Stimulated activated CD4-positive, alpha-beta T cell treated with anti-CD3 and anti-CD28 coated beads, Interleukin-12 subunit alpha, Interleukin-12 subunit beta, amount 100 ng/mL, for 24 hours (primary cell): ENCODE measurements at regions not wholly inside any gene's neighbourhood (a gene's known extent, or its start where the extent isn't known, plus 50 kb on each side); places are given as distances from the start of the nearest gene placed in this dataset.

Experiments
- DNase-seq, 2 experiments: peaks; one replicate each; pipeline ENCODE4 v3.0.0-alpha.2; 2020; ENCODE audit warnings: low read depth in 2 of 2

- DNase-seq = peak; percentile 47 to 60
Measured at GRCh38 chr11:128039140-128040021, 548.0 kb downstream of the ETS1 start.

GRCh38 chr11:128036556-128037093, 550.7 kb downstream of the ETS1 start:
- DNase-seq = no peak

DNA sequence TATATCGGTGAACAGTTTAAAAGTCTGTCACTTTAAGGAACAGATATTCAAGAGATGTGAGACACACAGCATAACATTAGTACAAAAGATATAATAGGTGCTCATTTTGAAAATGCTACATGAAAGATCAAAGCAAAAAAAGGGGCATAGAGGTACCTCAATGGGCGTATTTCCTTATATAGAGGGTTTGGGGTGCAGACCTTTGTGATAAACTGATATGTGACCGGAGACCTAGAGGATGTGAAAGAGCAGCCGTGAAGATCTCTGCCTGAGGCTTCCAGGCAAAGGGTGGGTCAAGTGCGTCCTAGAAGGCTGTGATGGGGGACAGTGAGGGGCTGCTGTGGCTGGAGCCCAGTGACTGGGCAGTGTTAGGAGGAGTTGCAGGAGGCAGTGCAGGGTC, 551.4 kb downstream of the ETS1 start:
- no peak for DNase-seq

- DNase-seq = peak in 1 of 2 experiments; percentile 24
Measured at GRCh38 chr11:128031538-128032134, 555.7 kb downstream of the ETS1 start.

DNA sequence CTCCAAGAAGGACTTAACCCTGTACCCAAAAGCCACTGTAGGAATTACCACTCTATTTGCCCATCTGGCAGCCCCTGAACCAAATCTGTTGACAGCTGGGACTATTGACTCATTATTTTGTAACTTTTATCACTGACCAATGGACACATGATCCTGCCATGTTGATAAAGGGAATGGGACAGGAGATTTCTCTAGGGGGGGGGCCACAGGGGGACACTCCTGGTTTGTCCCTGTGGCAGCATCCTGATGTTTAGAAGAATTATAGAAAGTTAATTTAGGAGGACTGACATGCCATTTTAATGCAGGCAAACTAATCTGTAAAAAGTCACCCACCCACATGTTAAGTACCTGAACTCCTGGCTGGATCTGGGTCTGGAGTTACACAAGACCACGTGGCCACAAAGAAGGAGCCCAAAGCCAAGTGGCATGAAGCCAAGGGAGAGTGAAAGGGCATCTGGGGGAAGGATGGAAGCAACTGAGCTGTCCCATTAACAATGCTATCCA, 558.1 kb downstream of the ETS1 start:
- DNase-seq = no peak

DNA sequence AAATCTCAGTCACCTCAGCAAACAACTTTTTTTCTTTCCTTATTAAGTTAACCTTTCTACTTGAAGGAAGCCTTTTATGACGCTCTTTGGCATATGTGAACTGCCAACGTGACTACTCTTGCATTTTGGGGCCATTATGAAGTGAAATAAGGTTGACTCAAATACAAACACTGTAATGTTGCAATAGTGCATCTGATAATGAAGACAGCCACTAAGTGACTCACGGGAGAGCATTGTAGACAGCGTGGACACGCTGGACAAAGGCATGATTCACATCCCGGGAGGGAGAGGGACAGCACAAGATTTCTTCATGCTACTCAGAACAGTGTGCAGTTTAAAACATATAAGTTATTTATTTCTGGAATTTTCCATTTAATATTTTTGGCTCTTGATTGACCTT, 560.8 kb downstream of the ETS1 start:
- no peak for DNase-seq

DNA sequence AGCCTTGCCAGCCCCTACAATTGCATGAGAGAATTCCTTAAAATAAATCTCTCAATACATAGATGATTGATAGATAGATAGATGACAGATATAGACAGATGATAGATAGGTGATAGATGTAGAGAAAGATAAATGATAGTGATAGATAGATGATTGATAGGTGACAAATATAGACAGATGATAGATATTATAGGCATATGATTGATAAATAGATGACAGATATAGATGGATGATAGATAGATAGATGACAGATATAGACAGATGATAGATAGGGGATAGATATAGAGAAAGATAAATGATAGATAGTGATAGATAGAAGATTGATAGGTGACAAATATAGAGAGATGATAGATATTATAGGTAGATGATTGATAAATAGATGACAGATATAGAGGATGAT, 564.6 kb downstream of the ETS1 start:
- no peak for DNase-seq

- no peak for DNase-seq
Measured at GRCh38 chr11:128022007-128022368, 565.4 kb downstream of the ETS1 start.

DNA sequence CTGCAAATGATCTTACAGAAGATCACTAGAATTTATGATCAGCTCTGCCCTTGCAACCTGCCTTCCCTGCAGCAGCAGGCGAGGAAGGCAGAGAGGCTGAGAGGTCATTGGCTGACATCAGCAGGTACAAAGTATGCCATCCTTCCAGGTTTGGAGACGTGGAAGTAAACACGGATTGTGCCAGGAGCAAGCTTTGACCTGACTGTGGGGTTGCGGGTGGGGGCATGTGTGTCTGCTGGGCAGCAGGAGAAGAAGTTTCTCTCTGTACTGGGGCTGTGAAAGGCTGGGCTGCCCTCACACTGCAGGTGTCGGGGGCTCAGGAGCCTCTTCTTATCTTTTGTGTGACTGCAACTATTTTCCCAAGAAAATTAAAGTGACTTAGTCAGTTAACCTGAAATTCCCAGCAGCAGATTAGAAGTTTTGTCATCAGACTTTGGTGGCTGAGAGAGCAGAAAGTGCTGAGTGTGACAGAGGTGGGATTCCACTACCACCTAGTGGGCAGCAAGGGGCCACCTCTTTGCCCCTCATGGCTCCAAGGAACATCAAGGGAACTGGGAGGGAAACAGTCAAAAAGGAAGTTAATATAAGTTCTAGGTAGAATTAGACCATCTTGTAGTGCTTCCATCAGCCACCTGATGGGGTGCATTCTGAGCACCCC, 565.9 kb downstream of the ETS1 start:
- no peak for DNase-seq

- no peak for DNase-seq
Measured at GRCh38 chr11:128018692-128019091, 568.7 kb downstream of the ETS1 start.

GRCh38 chr11:128005562-128005961, 581.8 kb downstream of the ETS1 start:
- DNase-seq = no peak

DNA sequence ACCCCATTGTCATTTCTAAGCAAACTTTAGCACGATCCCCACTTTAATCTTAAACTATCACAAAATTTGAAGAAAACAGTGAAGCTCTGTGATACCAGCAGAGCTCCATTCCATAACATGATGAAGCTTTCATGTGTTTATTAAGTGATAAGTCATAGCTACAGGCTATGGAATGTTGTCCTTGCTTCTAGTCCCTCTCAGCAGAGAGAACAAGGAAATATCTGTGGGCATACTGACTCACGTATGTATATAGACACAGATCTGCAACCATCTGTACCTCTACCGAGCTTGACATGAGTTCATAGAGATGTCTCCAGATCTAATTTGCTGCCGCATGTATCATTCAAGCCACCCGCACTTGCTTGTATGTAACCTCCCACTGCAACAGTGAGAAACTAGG, 588.9 kb downstream of the ETS1 start:
- no peak for DNase-seq

DNA sequence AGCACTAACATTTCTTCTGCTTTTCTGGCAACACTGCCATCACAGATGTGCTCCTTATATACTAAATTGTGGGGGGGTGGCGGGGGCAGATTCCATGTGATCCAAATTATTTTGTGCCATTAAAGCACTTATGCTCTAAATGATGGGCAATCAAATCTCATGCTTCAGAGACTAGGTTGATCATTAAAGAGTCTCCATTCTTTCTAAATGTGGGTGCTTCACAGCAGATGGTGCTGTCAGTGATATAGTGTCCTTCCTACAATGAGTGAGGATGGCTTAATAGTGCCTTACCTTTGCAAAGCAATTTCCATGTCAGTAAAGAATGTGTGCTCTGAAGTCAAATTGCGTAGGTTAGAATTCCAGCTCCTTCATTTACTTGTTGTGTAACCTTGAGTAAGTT, 589.8 kb downstream of the ETS1 start:
- no peak for DNase-seq

- DNase-seq = no peak
Measured at GRCh38 chr11:127996825-127997224, 590.5 kb downstream of the ETS1 start.

GRCh38 chr11:127995921-127996320, 591.4 kb downstream of the ETS1 start:
- DNase-seq = no peak

DNA sequence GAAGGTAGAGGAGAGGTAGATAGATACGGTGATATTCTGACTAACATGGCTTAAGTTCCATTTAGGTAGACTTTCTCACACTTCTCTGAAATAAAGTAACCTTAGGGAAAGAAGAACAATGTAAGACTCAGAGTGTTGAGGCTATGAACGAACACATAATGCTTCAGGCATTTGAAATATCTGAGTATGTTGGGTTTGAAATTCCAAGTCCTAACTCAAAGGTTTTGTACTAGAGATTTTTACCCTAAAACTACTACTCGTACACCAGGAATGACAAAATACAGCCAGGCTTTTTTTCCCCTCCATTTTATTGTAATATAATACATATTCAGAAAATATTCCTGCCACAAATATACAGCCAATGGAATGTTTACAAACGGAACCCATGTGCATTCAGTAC, 592.6 kb downstream of the ETS1 start:
- no peak for DNase-seq

GRCh38 chr11:127993788-127994187, 593.6 kb downstream of the ETS1 start:
- DNase-seq = no peak

DNA sequence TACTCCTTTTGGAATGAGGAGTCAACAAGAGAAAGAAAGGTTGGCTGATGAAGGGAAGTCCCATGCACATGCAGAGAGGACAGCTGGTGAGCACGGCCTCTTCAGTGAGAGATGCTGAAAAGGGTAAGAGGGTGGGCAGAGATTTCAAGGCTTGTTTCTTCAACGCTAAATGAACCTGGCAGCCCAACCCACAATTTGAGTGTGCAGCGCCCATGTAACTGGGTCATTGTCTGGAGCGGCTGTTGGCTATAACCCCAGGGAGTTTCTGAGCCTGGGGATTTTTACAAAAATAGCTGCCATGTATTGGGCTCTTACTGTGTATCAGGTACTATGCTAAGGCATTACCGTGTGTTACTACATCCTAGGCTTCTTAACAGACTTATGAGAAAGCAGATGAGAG, 594.1 kb downstream of the ETS1 start:
- DNase-seq = no peak

- DNase-seq = no peak
Measured at GRCh38 chr11:127986073-127986472, 601.3 kb downstream of the ETS1 start.

GRCh38 chr11:127972816-127973215, 614.5 kb downstream of the ETS1 start:
- DNase-seq = no peak

GRCh38 chr11:127971448-127971847, 615.9 kb downstream of the ETS1 start:
- no peak for DNase-seq

- DNase-seq = no peak
Measured at GRCh38 chr11:127966821-127967220, 620.5 kb downstream of the ETS1 start.
